ENCODE measurements at regions not wholly inside any gene's neighbourhood (a gene's known extent, or its start where the extent isn't known, plus 50 kb on each side); places are given as distances from the start of the nearest gene placed in this dataset.

GRCh38 chrX:109934935-109935334 lies 68.0 kb upstream of the TMEM164 start:
- no peak for DNase-seq

DNA sequence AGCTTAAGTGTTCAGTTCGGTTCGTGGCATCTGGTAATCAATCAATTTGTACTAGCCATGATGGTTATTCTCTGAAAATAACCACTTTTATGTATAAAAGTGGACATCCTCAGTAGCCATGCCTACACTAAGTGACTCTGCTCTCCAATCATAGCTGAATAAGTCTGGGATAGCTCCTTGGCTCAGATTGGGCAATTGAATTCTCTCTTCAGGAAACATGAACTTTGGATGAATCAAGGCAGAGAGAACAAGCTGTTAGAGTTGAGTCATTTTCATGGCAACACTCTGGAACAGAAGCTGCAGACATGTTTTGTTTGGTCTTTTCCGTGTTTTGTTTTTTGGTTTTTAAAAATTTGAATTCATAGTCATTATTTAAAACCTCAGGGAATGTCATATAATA lies 66.8 kb upstream of the TMEM164 start:
- DNase-seq, result no peak

DNA sequence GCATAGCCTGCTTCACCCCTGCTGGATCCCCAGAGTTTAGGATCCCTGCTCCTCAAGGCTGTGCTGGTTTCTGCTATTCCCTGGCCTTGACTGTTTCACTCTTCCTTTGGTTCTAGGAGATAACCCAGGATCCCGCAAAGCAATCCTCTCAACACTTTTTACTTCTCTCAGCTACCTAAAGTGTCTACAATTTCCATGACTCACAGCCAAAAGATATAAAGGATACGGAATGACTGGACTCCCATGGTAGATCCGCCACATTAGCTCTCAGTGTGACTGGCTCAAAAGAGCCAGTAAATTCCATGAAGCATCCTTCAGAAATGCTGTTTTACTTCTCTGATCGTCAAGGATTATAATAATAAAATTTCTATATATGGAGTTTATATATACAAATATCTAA lies 66.3 kb upstream of the TMEM164 start:
- no peak for DNase-seq

DNA sequence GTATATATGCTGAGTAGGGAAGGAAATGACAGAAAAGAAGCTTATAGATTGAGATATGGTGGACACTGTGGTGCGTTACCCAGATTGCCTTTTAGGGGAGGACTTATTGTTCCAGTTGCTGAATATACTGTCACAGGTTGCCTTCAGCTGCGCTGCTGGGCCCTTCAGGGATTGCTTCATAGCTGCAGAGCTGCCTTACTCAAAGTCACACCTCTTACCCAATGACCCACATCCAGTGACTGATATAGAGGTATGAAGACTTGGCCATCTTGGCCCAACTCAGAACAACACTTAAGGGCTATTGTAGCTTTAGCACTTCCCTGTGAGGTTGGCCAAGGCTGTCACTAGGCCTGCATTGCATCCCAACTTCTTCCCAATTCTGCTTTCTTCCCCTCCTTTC lies 63.4 kb upstream of the TMEM164 start:
- no peak for DNase-seq

- no peak for DNase-seq
Observed at GRCh38 chrX:109940411-109940810, 62.5 kb upstream of the TMEM164 start.

- peak; percentile 29 for DNase-seq
Observed at GRCh38 chrX:109943092-109943739, 59.7 kb upstream of the TMEM164 start.

- DNase-seq, result peak; percentile 29
Observed at GRCh38 chrX:109943740-109944092, 59.2 kb upstream of the TMEM164 start.

DNA sequence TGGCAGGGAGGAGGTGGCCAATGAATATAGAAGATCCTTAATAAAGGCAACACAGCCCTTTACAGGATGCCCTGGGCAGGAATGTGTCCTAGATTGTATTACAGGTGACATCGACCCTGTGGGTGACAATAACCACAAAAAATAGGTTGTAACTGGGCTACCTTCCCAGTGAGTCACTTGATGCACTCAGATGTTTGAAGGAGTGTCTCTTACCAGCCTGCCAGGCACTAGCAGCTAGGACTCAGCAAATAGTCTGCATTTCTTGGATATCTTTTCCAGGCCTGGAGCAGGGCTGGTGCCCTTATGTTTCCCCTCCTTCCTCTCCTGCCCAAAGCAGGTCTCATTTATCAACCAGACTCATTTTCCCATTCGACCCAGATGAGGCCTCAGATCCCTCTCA lies 50.9 kb upstream of the TMEM164 start:
- no peak for DNase-seq

GRCh38 chrX:109952985-109953905 lies 49.7 kb upstream of the TMEM164 start:
- DNase-seq, result no peak
